ENCODE measurements at regions not wholly inside any gene's neighbourhood (a gene's known extent, or its start where the extent isn't known, plus 50 kb on each side); places are given as distances from the start of the nearest gene placed in this dataset.

DNA sequence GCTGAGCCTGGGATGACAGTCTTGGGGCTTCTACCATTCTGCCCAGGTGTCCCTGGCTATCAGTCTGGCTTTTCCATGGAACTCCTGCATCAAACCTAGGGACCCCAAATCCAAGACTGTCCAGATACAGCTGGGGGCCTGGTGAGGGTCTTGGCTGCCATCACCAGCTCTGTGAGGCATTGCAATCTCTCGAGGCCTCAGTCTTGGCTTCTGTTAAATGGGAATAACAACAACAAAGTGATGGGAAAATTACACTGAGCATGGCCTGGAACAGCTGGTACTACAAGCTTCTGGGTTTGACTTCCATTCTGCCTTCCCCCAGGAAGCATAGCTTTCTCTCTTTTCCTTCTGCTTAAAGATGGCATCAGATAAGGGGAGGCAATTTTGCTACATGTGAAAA lies 50.0 kb upstream of the LCTL start:
- DNase-seq, result no peak

DNA sequence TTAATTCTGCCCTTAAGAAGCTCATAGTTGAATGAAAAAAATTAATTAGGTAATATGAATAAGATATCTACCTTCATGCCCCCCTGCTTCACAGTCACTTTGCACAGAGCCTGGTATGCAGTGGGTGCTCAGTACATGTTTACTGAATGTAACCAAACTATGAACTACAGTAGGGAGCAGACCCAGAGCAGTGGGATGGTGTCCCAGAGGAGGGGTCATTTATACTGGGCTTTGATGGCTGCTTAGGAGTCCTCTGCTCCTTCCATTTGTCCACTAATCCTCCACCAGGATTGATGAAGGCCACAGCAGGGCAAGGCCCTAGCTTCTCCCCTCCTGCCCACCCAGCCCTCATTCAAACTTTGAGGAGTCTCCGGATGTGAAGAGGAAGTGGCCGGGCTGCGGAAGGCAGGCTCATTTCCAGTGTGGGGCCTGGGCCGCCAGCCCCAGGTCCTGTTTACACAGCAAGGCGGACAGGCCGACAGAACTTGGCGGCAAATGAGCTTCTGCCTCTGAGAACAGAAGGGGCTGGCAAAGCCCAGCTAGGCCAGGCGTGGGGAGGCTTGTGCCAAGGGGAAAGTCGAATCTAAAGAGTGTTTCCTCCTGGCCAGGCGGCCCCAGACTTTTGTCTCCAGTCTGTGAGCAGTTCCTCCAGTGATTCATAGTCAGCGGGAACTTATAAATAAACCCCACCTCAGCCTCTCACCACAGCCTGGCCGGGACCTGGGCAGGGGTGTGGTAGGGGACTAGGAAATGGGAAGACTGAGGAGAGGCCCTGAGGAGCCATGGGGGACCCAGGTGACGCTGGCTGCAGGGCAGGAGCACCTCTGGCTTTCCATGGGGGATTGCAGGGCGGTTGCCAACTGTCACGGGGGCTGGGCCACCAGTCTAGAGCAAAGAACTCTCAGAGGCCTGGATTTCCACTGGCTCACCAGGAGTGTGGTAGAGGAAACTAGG lies 51.6 kb upstream of the LCTL start:
- DNase-seq, result no peak

DNA sequence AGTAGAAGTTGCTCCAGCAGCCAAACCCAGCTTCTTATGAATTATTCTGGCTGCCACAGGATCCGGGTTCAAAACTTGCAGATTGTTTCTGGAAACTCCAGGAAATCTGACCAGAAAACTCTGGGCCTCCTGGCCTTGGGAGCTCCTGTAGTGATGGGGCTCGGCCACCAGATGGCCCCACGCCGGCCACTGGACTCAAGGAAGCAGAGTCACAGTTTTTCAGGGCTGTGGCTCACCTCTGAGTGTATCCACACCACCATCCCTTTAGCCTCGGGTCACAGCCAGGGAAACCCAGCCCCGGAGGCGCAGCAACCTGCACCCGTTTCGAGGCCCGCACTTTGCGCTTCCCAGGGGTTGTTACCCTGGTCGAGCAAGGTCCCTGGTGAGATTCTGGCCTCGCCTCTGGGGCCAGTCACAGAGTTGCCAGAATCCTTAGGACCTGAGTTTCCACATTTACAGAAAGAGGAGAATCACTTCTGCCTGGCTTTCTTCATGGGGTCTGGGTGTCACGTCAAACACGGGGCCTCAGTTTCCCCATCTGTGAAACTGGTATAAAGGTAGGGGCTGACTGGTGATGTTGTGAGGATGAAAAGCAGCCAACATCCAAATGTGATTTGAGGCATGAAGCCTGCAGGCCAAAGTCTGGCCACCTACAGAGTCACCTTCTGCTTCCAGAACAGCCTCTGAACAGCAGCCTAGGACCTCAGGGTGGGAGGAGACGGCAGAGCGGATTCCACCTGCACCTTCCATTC lies 53.5 kb upstream of the LCTL start:
- DNase-seq, result peak; percentile 8 to 36

DNA sequence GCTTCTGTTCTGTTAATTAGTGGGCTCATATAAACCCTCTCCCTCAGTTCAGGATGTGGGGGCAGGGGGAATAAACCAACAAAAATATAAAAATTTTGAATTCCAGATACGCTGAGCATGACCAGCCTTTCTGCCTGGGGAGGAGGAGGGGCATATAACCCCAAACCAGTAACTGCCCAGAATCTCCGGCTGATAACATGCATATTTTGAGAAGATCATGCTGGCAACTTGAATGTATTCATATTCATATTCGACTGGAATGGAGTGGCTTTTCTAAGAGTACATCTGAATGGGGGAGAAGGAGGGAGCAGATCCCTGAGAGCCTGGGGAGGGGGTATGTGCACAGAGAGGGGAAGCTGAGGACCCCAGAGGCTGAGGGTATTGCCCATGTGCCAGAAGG lies 54.5 kb upstream of the LCTL start:
- DNase-seq, result no peak

DNA sequence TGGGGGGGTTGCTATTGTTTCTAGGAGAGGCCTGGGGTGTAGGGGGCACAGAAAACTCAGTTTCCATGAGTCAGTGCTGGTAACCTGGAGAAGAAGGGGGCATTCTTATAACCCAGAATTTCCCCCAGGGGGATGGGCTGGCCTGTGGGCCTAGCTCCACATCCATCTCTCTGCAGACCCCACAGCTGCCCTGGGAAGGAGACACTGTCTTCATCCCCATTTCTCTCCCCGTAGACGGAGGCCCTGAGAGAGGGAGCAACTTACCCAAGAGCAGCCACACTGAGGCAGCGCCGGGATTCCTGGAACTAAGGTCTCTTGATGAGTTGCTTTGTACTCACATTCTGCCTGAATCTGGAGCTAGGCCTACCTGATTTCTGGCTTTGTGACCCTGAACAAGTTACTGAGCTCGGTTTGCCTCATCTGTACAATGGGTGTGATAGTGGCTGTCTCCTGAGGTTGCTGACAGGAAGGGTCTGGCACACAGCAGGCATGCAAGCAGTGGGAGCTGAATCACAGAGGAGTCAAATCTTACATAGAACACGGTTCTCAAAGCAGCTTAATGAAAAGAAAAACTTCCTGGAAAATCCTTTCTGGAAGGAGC lies 55.0 kb upstream of the LCTL start:
- no peak for DNase-seq

DNA sequence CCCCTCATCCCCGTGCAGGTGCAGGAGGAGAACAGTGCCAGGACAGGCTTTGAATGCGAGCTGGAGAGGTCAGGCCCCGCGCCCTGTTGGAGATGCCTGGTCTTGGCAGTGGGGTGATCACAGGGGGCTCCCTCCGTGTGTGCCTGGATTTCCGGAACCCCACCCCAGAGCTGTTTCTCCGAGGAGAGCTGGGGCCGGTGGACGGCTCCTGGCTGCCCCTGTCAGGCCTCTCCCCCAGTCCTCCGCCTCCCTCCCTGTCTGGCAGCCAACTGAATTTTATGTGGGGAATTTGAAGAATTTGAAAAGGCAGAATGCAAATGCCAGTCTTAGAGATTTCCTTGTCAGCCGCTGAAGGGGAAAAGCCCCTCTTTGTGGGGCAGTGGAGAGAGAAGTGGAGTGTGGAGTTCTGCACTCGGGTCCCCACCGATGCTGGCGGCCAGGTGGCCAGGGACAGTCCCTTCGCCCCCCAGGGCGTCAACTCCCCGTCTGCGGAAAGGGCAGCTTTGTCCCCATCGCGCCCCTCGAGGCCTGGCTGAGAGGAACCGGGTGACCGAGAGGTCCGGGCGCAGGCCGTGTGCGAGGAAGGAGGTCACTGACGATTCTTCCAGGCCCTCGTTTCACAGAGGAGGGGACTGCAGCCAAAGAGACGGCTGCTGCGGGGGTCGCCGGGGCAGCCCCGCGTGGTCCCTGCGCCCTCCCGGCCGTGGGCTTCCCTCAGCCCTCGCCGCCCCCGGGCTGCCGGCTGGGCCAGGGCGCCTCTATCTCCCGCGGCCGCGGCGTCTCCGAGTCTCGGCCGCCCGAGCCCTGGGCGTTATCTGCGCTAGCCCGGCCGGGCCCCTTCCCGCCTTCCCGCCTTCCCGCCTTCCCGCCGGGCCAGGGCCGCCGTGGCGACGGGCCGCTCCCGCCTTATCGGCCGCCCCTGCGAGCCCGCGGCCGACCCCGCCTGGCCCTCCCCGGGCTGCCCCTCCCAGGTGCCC lies 56.0 kb upstream of the LCTL start:
- no peak for DNase-seq

DNA sequence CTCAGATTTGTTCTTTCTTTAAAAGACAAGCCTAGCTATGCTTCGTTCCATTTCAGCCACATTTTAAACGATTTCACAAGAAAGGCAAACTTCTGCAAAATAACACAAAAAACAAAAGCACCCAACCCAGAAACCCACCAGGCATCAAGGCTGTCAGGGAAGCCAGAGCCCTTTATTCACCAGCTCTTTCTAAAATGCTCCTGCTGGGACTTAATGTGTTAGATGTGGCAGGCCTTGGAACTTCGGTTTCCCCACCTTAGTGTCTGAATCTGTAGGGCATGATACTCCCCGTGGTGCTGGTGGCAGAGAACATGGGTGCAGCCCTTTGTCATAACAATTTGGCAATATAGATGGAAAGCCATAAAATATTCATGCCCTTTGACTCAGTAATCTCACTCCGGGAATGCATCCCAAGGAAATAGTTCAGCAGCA lies 56.8 kb upstream of the LCTL start:
- no peak for DNase-seq

DNA sequence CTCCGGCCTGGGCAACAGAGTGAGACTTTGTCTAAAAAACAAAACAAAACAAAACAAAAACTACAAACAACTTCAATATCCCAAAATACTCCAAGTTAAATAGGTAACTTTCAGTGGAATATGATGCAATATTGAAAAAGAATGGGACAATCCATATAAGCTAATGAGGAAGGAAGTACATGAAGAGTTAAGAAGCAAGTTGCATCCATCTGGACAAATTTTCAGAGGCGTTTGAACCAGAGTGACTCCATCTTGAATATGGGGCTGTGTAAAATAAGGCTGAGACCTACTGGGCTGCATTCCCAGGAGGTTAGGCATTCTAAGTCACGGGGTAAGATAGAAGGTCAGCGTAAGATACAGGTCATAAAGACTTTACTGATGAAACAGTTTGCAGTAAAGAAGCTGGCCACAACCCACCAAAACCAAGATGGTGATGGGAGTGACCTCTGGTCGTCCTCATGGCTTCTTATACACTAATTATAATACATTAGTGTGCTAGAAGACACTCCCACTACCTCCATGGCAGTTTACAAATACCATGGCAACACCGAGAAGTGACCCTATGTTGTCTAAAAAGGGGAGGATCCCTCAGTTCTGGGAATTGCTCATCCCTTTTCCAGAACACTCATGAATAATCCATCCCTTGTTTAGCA lies 58.1 kb upstream of the LCTL start:
- no peak for DNase-seq

DNA sequence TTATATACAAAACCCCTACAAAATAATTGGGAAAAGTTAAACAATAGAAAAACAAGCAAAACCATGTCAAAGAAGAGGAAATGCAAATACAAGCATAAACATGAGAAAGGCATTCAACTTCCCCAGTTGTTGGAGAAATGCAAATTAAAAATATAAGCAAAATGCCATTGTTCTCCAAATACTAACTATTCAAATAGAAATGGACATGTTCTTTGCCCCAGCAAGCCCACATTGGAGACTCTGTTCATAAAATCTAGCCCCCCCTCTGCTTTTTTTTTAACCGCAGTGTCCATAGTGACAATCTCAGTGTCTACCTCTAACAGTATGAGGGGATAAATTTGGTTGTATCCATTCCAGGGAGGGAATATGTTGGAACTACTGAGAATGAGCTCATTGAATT lies 59.7 kb upstream of the LCTL start:
- DNase-seq, result no peak

DNA sequence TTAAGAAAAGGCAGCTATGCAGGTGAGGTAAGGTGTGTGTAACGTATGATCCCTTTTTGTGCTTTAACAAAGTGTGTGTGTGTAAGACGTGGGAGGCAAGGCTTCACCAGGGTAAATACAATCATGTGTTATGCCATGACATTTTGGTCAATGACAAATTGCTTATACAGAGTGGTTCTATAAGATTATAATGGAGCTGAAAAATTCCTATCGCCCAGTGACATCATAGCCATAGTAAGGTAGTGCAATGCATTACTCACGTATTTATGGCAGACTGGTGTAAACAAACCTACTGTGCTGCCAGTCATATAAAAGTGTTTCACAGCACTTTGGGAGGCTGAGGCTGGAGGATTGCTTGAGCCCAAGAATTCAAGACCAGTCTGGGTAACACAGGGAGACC lies 60.2 kb upstream of the LCTL start:
- DNase-seq, result no peak

DNA sequence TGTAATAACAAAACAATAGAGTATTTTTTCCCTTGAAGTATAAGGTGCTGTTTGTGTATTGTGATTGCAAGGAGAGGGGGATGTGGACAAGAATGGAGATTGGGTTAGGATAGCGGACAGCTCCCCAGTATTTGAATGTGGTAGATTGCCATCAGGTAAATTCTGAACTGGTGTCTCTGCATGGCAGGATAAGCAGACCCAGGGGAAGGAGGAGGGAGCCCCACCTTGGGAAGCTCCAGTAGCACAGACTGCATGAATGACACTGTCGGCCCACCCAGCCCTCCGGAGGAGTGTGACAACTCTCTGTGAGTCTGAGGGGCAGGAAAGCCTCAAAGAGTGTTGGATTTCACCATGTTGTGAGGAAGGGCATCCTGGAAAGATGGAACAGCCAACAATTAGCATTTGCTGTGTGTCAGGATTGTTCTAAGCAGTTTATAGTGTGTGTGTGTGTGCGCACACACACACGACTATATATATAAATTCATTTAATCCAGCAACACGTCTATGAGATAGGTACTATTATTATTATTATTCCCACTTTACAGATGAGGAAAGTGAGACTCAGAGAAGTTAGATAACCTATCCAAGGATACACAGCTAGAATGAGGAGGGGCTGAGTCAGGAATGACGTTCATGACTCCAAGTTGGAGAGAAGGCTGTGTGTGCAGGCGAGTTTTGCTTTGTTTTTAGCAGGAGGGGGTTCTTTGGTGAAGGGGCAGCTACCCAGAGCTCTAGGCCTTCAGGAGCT lies 63.4 kb upstream of the LCTL start:
- DNase-seq, result no peak

DNA sequence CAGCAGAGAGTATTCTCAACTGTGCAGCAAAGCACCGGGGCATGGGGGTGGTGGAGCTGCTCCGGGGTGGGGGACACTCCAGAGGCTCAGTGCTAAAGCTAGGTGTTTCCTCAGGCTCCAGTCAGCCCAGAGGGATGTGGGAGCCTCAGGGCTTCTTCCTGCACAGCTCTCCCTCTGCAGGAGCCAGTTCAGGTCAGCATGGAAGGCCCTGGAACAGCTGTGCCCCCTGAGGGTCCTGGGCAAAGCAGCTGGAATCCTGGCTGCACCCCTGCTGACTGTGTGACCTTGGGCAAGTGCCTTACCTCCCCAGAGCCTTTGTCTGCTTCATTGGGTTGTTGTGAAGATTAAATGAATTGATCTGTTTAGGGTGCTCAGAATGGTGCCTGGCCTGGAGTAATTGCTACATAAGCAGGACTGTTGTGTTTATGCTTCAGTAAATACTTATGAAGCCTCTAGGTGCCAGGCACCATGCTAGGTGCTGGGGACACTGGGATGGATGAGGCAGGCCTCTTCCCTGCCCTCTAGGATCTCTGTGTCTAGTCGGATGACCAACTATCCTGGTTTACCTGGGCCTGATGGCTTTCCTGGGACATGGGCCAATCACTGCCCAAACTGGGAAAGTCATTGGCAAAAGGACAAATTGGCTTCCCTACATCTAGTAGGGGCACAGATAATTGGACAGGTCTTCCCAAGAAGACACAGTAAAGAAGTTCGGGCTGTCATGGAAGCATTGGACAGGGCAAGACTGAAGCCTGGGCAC lies 64.2 kb upstream of the LCTL start:
- no peak for DNase-seq

DNA sequence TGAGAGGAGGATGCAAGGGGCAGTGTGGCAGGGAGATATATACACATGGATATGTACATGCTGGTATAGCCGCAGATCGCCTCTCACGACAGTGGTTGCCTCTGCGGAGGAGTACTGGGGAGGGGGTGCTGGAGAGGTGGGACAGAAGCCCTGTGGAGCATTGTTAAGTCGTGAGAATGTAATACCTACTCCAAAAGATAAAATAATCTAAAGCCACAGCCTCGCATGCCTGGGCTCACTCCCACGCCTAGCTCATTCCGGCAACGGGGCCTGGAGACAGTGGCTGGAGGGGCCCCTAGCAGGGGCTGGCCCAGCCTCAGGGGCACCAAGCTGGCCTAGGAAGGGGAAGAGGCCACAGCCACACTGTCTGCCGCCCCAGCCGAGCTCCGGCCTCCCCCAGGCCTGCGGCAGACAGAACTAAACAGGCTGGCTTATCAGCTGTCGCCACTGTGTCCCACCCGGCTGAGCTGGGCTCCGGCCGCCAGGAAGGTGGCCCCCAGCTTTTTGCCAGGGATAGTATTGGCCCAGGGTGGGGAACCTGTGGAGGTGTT lies 65.1 kb upstream of the LCTL start:
- DNase-seq, result no peak

DNA sequence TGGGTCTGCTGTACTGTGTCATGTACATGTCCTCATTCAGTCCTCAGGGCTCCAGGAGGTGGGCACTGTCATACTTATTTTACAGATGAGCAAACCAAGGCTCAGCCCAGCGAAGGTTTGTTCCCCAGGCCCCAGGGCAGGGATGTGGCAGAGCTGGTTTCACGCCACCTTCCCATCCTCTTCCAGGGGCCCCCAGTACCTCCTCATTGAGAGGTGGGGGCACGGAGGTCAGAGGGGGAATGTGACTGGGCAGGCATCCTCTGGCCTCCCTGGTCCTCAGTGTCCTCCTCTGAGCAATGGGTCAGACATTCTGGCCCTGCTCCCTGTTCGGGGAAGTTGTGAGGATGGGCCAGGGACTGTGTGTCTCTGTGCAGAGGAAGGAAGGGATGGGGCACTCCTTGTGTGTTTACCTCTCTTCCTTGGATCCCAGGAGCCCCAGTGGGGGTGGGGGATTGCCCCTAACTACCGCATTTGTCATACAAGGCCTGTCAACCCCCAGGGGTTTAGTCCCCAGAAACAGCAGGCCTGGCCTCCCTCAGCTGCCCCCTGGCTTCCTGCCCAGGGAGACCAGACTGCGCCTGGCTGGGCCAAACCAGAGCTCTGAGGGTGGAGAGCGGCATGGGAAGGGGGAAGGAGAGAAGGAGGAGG lies 65.9 kb upstream of the LCTL start:
- no peak for DNase-seq

DNA sequence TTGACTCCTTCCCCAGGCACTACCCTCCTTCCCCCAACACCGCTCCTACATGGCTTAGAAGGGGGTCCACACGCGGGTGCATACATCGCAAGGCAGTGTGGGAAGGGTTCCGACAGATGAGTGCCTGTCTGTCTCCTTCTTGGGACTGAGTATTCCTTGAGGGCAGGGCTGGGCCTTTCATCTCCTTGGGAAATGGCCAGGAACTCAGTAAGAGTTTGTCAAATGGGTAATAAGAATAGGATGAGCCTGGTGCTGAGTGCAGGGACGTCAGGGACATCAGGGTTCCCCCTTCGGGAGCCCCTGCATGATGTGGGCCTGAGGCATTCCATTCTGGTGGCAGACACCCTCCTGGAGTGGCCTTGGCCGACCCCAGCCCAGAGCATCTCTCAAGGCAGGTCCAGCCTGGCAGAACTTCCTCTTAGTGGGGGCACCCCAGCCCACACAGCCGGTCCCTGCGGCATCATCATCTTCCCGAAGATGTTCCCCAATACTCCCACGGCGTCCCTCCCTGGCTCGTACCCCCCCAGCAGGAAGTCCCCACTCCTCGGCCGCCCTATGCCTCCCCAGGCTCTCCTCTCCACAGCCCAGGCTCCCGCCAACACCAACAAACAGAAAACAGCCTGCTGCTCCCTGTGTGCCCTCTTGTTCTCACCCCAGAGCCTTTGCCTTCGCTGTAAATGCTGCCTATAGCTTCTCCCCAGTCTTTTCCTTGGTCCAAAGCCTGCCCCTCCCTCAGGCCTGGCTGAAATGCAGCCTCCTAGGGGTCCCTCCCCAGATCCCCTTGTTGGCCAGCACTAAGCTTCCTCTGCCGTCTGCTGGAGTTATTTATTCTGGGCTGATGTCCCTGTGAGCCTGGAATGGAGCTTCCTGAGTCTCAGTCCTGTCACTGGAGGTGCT lies 67.5 kb upstream of the LCTL start:
- DNase-seq, result no peak

DNA sequence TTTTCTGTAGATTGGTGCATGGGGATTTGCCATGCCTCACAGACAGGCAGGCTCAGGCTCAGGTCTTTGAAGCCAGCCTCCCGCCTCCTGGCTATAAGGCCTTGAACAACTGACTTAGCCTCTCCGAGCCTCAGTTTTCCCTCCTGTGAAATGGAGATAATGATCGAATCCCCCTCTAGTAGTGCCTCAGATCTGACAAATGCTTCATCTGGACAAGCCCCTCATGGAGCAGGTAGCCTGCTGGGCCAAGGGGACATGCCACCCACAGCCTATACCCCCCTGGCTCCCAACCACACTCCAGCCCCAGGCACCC lies 68.1 kb upstream of the LCTL start:
- no peak for DNase-seq

DNA sequence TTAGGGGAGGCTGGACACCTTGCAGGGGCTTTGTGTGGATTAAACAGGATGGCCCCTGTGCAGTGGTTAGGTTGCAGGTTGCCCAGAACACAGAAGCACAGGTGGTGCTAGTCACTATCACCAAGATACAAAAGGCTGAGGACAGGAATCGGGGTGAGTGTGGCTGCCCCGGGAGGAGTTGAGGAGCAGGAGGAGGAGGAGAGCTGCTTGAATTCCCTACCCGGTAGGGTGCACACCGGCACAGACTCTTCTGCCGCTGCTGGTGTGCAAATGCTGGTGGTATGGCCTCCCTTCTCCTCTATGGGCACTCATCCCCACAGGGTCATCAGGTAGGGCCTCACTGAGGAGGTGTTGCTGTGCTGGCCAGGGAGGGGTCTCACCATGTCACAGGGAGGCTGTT lies 67.5 kb upstream of the SMAD6 start:
- no peak for DNase-seq

DNA sequence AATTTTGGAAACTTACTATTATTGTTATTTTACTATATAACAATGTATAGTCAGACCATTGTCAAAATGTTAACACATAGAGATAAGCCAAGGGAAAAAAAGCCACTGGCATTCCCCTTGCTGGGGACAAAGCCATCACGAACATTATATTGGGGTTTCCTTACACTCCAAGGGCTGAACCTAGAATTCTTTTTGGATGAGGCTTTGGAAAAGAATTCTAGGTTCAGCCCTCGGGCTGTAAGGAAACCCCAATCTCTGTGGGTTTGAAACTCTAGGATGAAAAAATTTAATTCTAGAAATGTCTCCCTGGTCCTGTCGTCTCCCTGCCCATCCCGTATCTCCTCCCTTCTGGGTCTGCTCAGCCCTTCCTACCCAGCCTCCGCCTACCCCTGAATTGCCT lies 67.0 kb upstream of the SMAD6 start:
- no peak for DNase-seq

DNA sequence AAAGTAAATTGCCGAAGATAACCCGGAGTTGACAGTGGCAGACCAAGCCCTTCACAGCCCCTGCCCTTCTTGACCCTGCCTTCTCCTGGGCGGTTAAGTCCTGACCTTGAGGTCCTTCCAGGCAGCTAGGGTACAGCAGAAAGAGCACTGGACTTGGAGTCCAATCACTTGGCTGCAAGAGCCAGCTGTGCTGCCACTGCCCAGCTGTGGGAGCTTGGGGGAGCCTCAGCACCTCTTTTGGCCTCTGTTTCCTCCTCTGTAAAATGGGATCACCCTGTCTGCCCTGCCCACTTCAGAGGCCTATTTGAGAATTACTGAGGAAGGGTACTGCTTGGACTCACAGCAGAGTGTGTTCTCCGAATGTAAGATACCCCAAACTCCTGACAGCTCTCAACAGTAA lies 66.2 kb upstream of the SMAD6 start:
- no peak for DNase-seq
